Suppressor macrophage treated with lipopolysaccharide for 4 hours (primary cell): ENCODE measurements at regions not wholly inside any gene's neighbourhood (a gene's known extent, or its start where the extent isn't known, plus 50 kb on each side); places are given as distances from the start of the nearest gene placed in this dataset.

ENCODE experiments used
- DNase-seq: peaks from one replicate; pipeline ENCODE4 v3.0.0-alpha.2; 2020

DNA sequence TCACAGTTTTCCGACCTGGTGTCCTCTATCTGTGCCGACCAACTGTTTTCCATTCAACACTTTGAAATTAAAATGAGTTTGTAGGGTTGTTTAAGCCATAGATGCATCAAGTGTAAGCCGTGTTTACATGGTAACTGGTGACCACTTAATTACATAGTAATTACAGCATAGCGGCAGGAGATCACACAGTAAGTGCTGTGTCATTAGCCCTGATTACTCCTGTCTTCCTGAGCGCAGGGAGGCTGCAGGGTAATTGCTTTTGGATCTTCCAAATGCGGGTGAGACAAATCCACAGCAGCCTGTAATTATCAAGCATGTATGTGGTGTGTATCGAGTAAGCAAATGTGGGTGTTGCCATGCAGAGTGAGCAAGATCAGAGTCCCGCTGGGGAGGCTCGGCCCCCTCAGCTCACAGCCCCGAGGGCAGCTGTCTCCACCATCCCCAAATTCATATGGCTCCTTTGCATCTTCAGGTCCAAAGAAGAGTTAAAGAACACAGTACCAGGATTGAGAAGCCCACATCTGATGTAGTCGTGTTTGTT lies 71.5 kb upstream of the HDAC4 start:
- no peak for DNase-seq

DNA sequence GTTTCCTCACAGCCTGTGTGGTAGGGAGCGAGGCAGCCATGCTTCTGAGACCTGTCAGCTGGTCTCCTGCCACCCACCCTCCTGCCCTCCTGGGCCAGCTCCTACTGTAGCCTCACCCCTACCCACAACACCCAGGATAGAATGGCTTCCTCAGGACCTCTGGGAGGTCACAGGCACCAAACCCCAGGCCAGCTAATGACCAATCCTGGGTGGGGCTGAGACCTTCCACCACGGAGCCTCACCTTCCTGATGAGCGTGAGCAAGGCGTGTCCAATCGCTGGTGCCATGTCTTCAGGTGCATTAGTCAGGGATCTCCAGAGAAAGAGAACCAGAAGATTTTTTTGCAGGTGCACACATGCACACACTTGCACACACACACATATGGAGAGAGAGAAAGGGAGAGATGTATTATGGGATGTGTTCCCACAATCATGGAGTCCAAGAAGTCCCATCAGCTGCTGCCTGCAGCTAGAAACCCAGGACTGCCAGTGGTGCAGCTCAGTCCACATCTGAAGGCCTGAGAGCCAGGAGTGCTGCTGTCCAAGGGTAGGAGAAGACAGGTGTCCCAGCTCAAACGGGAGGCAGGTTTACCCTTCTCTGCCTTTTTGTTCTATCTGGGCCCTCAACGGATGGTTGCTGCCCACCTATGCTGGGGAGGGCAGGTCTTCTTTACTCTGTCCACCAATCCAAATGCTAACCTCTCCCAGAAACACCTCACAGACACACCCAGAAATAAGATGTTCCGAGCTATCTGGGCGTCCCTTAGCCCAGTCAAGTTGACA lies 70.4 kb upstream of the HDAC4 start:
- DNase-seq = no peak

DNA sequence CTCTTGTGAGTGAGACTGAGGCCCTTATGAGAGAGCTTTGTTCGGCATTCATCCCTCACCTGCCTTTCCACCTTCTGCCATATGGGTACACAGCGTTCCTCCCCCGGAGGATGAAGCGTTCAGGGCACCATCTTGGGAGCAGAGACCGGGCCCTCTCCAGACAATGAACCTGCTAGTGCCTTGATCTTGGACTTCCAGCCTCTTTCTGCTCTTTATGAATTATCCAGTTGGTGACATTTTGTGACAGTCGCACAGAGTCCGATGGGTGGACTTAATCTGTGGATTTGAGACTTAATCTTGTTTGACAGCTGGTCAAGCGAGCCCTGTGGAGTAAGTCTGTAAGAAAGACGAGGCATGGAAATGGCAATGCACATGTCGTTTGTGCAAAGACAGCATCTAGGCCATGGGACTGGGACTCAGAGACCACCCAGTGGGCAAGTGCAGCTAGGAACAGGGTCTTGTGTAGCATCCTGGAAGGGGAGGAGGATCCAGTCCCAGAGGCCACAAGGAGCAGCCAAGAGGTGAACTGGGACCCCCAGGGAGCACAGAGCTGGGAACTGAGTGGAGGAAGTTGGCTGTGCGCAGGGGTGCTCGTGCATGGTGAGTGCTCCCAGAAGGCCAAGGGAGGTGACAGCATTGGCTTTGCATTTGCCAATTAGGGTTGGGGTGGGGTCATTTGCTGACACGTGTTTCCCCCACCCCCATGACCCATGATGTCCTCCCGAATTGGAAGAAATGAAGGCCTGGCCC lies 69.5 kb upstream of the HDAC4 start:
- no peak for DNase-seq

GRCh38 chr2:239469106-239469960 lies 68.5 kb upstream of the HDAC4 start:
- no peak for DNase-seq

DNA sequence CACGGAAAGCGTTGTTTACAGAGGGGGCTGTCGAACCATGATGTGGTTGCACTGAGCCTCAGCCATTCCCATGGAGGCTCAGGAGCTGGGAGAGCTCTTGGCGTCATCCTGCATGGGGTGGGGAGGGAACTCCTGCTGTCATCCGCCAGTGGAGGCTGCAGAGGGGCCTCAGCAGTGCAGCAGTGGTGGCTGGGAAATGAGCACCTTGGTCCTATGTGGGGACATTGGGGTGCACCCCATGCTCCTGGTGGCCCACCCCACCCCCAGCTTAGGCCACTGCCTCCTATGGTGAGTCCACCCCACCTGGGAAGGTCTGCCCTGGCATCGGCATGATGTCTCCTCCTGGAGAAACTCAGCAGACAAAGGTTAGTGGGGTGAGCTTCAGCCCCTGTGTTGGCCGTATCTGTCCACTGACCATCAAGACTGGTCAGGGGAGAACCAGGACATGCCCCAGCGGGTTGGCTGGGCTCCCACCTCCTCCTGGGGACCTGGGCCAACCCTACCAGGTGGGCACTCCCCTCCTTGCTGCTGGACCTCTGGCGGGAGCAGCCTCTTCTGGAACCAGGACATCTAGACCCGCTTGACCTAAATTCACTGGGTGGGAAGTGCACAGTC lies 67.8 kb upstream of the HDAC4 start:
- no peak for DNase-seq

GRCh38 chr2:239467956-239468490 lies 67.2 kb upstream of the HDAC4 start:
- DNase-seq = no peak

- DNase-seq = no peak
Observed at GRCh38 chr2:239467281-239467955, 66.6 kb upstream of the HDAC4 start.

DNA sequence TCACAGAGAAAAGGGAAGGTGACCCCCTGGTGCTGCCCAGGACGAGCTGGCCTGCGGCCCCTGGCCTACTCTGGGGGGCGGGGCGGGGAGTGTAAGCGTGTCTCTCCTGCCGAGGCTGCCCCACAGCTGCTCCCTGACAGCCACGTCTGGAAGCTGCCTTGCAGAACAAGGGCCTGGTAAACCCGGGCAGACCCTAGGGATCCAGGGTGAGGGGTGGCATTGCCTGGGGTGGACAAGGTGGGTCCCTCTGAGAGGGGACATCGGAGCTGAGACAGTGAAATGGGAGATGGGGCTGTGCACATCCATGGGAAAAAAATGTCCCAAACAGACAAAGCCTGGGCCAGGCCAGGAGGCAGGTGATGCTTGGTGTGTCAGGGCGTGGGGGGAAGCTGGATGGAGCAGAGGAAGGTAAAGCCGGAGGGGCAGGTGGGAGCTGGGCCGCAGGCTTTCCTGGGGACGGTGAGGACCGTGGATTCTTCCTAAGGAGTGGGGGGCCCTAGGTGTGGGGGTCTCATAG lies 66.0 kb upstream of the HDAC4 start:
- DNase-seq = no peak

DNA sequence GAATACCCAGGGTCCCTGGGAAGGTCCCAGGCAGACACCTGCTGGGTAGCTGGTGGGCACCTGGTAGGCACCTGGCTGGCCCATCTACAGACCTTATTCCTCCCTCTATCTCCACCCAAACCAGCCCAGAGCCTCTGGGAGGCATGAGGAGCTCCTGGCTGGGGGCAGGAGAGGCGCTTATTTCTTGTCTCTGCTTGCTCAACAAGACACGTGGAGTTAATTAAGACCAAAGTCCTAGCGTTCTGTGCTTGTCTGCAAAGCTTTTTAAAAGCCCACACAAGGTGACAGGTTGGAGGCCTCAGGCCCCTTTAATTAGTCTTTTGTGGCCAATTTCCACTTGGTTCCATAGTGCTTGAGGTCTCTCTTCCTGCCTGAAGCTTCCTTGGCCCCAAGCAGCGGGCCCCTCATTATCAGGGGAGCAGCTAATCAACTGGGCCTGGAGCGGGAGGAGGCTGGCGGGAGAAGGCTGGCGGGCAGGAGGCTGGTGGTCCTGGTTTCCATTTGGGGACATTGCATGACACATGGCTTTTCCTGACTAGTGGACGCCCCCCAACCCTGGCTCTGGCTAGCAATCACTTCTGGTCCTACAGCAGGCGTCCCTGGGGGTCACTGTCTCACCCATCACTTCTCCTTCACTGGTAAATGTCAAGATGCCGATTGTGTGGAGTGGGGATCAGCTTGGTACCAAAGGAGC lies 65.4 kb upstream of the HDAC4 start:
- no peak for DNase-seq

- DNase-seq = peak; percentile 97
Observed at GRCh38 chr2:239465017-239466001, 64.5 kb upstream of the HDAC4 start.

GRCh38 chr2:239464166-239465016 lies 63.6 kb upstream of the HDAC4 start:
- DNase-seq = no peak

DNA sequence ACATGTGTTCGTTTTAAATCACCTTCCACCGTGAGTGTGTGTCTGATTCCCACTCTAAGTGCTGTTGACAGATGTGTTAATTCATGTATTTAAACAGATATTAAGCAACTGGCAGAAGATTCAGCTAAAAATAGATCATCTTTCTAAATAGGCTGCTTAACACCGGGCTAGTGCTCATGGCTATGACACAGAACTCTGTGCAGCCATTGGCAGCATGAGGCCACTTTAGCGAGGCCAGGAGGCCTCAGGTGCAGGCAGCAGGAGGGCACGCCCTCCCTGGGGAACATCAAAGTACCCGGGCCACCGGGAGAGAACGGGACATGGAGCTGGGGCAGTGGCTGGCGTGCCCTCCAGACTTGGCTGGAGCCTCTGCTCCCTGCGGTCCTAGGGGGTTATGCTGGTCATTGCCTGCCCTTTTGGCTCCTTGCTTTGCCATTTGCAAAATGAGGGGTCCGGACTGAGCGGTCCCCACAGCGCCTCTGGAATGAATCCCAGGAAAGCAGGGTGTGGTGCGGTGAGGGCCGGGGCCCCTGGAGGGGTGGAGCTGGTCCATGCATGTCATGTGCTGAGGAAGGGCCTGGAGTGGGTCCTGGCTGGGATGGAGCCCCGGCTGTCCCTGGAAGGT lies 62.8 kb upstream of the HDAC4 start:
- no peak for DNase-seq

- no peak for DNase-seq
Observed at GRCh38 chr2:239462671-239463506, 62.1 kb upstream of the HDAC4 start.

DNA sequence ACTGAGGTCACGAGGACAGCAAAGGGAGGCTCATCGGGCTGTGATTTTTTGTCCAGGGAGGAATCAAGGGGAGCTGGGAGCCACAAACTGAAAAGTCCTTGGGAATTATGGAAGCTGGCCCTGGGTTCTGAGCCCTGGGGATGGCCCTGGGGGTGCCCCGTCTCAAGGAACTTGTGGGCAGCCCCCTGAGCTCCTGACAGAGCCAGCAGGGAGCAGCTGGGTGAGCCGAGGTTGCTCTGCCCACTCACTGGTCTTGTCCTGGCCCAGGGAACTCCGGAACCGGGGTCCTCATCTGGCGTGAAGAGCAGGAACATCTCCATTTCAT lies 61.3 kb upstream of the HDAC4 start:
- DNase-seq = no peak

DNA sequence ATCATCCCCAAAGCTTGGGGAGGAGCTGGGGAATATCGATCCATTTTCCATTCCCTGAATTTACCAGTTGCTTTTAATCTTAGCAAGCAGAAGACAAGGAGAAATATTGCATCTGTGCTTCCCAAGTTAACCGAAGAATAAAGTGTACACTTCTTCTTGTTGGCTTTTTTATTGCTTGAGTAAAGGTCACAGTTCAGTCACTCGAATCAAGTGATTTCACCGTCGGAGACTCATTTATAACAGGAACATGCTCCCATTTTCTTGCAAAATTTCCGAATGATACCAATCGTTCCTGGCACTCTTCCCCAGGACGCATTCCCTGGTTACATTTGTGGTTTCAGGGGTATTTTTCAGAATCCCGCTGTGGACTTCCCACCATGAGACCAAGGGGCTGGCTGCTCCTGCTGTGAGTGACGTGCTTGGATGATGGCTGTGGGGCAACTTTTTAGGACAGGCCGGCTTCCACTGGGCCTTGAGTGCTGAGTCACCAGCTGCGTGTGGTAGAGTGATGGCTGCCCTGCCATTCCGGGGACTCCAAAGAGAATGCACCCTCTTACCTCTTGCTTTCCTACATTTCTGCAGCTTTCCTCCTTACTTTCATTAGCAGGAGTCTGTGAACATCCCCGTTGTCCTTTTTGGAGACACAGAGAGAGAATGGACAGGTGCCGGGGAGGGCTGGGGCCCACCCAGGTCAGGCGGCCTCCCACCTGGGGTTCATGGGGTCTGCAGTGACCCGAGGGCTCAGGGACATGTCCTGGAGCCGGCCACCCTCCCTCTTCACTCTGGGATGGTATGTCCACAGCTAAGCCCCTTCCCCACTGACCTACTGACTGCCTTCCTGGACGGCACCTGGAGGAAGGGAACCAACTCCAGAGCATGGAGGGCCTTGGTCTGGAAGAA lies 60.7 kb upstream of the HDAC4 start:
- no peak for DNase-seq

DNA sequence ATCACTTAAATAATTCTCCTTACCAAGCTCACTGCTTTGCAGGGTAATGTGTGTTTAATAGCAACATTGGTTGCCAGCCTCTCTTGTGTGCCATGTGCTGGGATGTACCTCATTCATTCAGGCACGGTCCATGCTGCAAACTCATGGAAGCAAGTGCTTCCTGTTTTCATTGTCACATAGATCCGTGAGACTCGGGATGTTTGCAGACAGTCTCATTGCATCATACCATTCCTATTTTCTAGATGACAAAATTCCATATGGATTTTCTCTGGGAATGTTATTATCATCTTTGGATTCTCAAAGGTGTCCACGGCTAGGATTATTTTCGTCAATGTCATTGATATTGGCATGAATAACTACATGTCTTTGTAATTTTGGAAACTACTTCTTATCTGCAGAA lies 60.0 kb upstream of the HDAC4 start:
- no peak for DNase-seq
